T-helper 9 cell (primary cell): ENCODE measurements at regions not wholly inside any gene's neighbourhood (a gene's known extent, or its start where the extent isn't known, plus 50 kb on each side); places are given as distances from the start of the nearest gene placed in this dataset.

ENCODE experiments used
- DNase-seq: peaks from one replicate; pipeline ENCODE4 v3.0.0-alpha.2; 2020

GRCh38 chr1:2866422-2867086 is 65.1 kb upstream of the TTC34 start:
- no peak for DNase-seq

GRCh38 chr1:2867087-2867425 is 65.6 kb upstream of the TTC34 start:
- no peak for DNase-seq

- no peak for DNase-seq
Measured at GRCh38 chr1:2867861-2868260, 66.4 kb upstream of the TTC34 start.

- no peak for DNase-seq
Measured at GRCh38 chr1:2868571-2869195, 67.2 kb upstream of the TTC34 start.

GRCh38 chr1:2871246-2871815 is 69.8 kb upstream of the TTC34 start:
- DNase-seq, result no peak

- no peak for DNase-seq
Measured at GRCh38 chr1:2874207-2874606, 72.7 kb upstream of the TTC34 start.

GRCh38 chr1:2874607-2875480 is 73.4 kb upstream of the TTC34 start:
- DNase-seq, result no peak

GRCh38 chr1:2875707-2876561 is 74.4 kb upstream of the TTC34 start:
- no peak for DNase-seq

- DNase-seq, result no peak
Measured at GRCh38 chr1:2876846-2877245, 75.4 kb upstream of the TTC34 start.

- DNase-seq, result no peak
Measured at GRCh38 chr1:2877391-2877790, 75.9 kb upstream of the TTC34 start.

- DNase-seq, result no peak
Measured at GRCh38 chr1:2878591-2878990, 77.1 kb upstream of the TTC34 start.

- DNase-seq, result no peak
Measured at GRCh38 chr1:2879026-2879425, 77.5 kb upstream of the TTC34 start.

GRCh38 chr1:2879591-2879990 is 78.1 kb upstream of the TTC34 start:
- no peak for DNase-seq

- no peak for DNase-seq
Measured at GRCh38 chr1:2880086-2880485, 78.6 kb upstream of the TTC34 start.

- no peak for DNase-seq
Measured at GRCh38 chr1:2880812-2881295, 79.4 kb upstream of the TTC34 start.

GRCh38 chr1:2881556-2881955 is 80.1 kb upstream of the TTC34 start:
- no peak for DNase-seq

GRCh38 chr1:2882966-2883696 is 81.6 kb upstream of the TTC34 start:
- no peak for DNase-seq

- DNase-seq, result no peak
Measured at GRCh38 chr1:2885001-2885400, 83.5 kb upstream of the TTC34 start.

GRCh38 chr1:2886631-2887030 is 85.1 kb upstream of the TTC34 start:
- no peak for DNase-seq

GRCh38 chr1:2887941-2888855 is 86.7 kb upstream of the TTC34 start:
- no peak for DNase-seq
